ENCODE measurements at regions not wholly inside any gene's neighbourhood (a gene's known extent, or its start where the extent isn't known, plus 50 kb on each side); places are given as distances from the start of the nearest gene placed in this dataset.

DNA sequence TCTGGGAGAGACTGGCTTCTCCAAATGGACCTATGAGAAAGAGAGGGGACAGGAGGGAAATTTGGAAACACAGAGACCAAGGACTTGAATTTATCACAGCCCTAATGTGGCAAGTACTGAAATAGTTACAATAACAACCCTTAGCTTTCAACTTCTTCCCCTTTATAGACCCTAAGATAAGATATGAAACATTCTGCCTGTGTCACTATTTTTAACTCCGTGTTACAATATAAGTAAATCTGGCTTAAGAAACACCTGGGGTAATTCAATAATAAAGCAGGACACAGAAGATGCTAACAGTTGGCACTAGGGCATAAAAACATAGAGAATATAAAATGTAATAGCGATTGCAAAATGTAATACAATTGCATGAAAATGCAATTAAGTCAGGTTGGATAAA, 216.4 kb downstream of the NOVA1 start:
- TF ChIP-seq POLR2A (IDR thresholded peaks at IDR 0.05; ENCODE audit: low read length) (no peak), GATA1 (IDR thresholded peaks at IDR 0.05; ENCODE audit: low read depth, low read length) (no peak)
